Smooth muscle cell of the brain vasculature (primary cell): ENCODE measurements at regions not wholly inside any gene's neighbourhood (a gene's known extent, or its start where the extent isn't known, plus 50 kb on each side); places are given as distances from the start of the nearest gene placed in this dataset.
A peak's percentile ranks its signal among the peaks of the same experiment; 100 is the strongest.
"Not testable (repeated sequence)": the region's sequence is repeated elsewhere in the genome, so short reads cannot be mapped to it uniquely, and the experiment has no call there.

ENCODE experiments used
- DNase-seq: peaks from one replicate; pipeline ENCODE4 v3.0.0-alpha.2; 2012; ENCODE audit warnings: low read depth, low spot score

DNA sequence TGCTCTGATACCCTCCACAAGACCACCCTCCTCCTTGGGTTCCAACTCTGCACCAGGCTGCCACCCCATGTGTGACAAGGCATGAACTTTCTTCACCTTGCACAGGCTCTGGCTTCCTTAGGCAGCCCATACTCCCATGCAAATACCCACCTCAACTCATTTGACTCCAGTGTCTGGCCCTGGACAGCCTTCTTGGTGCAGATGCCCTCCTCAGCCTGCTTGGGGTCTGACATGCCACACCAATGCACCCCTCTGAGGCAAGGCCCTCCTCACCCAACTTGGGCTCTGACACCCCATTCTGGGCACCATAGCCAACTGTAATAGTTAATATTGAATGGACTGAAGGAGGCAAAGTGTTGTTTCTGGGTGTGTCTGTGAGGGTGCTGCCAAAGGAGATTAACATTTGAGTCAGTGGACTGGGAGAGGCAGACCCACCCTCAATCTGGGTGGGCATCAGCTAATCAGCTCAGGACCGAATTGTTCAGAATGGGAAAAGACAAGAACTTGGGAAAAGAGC lies 115.0 kb upstream of the EPB41L4A start:
- no peak for DNase-seq

DNA sequence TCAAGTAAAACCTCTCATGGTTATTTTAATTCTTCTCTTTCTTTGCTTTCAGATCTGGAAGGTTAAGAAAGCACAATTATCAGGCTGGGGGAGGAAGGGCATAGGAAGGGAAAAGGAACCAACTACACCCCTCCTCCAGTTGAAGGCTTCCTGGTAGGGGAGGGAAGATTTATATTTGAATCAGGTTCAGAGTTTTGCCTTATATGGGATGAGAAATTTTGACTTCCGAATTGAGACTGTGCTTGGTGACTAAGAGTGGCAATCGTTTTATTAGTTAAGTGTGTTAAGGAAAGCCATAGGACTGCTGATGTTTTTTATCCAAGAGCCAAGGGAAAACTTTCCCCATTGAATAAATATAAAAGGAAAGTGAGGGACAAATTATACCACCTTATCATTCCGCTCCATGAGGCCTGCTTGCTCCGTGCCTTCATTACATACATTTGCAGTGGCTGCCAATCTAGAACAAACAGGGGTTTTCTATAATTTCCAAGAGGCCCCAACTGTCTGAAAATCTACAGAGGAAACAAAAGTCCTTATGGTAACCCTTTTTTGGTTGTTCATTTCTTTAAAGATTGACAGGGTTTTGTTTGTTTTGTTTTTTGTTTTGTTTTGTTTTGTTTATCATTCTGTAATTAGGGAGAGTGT lies 115.7 kb upstream of the EPB41L4A start:
- no peak for DNase-seq

- DNase-seq, result no peak
Observed at GRCh38 chr5:112535356-112535755, 116.3 kb upstream of the EPB41L4A start.

- DNase-seq, result not testable (repeated sequence)
Observed at GRCh38 chr5:112544558-112544957, 125.5 kb upstream of the EPB41L4A start.

- DNase-seq, result no peak
Observed at GRCh38 chr5:112546946-112547592, 128.0 kb upstream of the EPB41L4A start.

DNA sequence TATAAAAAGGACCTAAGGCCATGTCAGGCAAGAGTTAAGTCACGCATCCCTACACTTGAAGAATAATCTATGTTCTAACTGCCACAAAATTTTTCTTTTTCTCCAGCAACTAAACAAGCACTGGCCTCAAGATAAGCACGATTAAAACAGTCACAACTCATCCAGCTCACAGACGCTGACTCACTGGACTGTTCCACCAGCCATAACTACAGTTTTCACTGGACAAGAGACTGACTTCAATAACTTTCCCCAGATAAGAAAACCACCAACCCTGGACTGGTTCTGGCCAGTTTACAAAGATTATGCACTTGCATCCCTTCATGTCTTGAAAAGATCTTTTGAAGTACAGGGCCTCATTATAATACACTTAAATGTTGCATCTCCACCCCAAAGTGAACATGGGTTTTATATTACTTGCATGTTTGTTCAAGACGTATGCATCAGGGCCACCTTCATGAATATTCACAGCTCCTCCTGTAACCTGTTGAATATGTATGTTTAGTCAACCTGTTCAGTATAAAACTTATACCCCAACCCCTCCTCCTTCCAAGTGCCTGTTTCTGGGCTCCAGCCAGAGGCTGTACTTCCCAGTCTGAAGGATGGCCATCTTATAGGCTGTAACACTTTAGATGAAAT lies 129.3 kb upstream of the EPB41L4A start:
- DNase-seq, result no peak

DNA sequence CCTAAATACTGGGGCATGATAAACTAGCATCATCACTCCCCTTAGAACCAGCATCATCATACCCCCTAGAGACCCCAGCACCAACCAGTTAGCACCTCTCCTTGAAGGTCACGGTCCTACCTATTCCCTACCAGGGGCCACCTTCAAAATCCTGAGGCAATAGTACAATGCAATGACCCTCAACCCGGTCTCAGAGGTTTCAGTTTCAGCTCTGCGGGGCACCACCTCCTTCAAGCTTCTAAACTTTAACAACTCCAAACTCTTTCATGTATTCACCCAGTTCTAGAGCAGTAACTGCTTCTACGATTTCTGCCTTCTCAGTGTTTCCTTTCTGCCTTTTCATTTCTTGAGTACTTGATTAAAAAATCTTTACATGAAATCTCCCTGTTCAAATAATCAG lies 130.1 kb upstream of the EPB41L4A start:
- no peak for DNase-seq

DNA sequence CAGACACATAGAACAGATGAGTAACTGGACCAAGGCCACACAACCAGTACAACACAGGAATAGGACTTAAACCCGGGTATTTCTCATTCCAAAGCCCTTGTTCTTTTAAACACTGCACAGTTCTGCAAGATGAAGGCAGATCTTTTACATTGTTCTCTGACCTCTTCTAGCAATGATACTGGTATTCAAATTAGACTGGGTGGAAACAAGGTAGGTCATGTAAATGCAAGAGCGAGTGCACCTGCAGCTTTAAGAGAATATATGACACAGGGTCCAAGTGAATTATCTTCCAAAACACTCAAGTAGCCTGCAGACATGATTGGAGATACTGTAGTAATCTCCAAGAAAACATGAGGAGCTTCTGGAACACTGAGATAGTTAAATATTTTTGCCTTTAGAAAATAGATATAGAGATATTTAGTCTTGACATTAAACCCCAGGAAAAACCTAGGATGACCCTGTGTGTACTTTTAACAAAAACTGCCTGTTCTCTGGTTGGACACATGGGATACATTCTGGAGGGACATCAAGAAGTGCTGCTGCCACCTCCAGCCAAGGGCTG lies 130.6 kb upstream of the EPB41L4A start:
- no peak for DNase-seq

DNA sequence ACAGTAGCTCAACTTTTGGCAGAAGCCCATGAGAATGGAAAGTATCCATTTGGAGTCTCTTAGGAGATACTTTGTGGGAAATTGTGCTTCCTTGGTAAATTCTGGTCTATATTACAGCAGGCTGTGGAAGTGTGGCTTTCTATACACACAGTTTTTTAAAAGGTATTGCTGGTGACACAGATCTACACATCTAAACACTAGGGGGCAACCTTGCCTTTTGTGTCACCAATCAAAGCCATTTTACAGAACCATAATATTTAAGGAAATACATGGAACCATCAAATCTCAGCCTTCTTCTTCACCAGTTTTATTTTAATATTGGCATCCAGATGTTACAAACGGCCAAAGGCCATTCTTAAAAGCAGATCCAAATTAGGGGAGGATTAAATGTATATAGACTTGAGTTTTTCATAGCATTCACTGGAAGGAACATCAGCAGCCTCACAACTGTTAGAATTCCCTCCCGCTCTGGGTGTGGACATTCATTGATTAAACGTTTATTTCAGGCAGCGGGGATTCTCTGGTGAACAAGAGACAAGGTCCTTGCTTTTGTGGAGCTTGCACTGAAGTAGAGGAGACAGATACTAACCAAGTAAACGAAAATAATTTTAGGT lies 132.4 kb upstream of the EPB41L4A start:
- peak; percentile 28 for DNase-seq

DNA sequence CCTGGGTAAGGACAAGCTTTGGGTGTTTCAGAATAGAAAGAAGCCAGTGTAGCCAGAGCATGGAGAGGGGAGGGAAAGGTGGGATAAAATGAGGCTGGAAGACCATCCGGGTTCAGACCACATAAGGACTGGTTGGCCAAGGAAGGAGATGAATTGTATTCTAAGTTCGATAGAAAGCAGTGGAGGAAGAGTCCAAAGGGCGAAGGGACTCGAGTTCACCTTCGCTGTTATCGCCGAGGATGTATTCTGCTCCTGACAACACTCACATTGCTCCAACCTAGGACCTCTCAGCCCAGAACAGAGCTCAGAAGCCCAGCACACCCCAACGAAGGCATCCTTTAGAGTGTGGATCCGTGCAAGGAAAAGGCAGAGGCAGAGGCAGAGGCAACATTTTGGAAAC lies 133.1 kb upstream of the EPB41L4A start:
- no peak for DNase-seq

DNA sequence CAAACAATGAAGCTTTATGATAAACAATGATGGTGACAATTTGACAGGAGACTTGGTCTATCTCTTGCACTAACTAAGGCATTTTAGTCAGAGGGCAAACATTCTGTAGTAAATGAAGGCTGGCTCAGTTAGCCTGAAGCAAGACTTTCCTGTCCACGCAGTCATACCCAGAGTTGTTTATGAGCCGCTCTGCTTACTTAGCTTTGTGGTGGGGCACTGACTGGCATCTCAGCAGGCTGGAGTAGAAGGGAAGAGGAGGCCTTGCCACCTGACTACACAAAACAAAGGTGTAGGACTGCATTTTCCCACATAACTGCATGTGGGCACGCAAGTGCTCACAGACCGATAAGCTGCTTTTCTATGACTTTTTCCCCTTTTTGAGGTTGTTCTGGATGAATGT lies 133.7 kb upstream of the EPB41L4A start:
- DNase-seq, result no peak

- DNase-seq, result no peak
Observed at GRCh38 chr5:112554101-112554977, 135.3 kb upstream of the EPB41L4A start.

DNA sequence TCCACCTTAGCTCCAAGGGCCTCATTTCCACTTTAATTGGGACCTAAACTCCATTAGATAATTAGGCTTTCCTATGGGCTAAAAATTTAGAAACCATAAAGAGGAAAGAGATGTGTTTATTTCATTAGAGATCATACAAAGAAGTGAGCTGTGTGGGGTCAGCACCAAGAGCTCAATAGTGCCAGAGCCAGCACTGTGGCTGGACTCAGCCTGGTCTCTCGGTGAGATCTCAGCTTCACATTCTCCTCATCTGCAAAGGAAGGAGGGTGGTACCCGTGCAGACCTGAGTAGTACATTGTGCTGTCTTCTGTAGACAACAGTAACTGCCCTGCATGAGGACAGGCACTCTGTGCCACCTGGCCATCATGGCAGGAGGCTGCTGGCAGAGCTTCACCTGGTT lies 136.1 kb upstream of the EPB41L4A start:
- no peak for DNase-seq

DNA sequence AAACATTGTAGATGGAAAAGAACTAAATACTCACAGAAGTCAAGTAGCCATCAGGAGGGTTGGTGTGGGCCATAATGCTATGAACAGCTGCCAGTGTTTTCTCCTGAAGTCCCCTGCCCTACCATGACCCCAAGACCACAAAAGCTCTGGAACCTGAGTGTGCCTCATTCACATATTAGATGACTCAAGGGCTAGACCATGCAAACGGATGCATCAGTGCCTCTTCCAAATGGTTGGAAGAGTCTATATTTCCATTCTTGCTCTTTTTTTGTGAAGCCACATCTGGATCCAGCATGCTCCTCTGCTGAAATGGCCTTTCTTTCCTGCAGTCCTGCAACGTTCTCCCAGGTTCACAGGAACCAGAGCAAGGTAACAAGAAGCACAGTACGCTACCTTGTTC lies 136.6 kb upstream of the EPB41L4A start:
- no peak for DNase-seq

GRCh38 chr5:112559501-112559900 lies 140.4 kb upstream of the EPB41L4A start:
- DNase-seq, result not testable (repeated sequence)

- DNase-seq, result no peak
Observed at GRCh38 chr5:112560371-112560770, 141.3 kb upstream of the EPB41L4A start.

DNA sequence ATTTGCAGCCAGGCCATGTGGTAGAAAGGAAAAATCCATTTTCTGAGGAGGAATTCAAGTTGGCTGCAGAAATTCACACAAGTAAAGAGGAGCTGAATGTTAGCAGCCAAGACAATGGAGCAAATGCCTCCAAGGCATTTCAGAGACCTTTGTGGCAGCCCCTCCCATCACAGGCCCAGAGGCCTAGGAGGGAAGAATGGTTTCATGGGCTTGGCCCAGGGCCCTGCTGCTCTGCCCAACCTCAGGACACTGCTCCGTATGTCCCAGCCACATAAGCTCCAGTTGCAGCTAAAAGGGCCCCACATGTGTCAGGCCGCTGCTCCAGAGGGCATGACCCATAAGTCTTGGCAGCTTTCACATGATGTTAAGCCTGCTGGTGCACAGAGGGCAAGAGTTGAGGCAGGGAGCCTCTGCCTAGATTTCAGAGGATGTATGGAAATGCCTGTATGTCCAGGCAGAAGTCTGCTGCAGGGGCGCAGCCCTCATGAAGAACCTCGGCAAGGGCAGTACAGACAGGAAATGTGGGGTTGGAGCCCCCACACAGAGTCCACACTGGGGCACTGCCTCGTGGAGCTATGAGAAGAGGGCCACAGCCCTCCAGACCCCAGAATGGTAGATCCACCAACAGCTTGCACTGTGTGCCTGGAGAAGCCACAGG lies 144.2 kb upstream of the EPB41L4A start:
- no peak for DNase-seq

DNA sequence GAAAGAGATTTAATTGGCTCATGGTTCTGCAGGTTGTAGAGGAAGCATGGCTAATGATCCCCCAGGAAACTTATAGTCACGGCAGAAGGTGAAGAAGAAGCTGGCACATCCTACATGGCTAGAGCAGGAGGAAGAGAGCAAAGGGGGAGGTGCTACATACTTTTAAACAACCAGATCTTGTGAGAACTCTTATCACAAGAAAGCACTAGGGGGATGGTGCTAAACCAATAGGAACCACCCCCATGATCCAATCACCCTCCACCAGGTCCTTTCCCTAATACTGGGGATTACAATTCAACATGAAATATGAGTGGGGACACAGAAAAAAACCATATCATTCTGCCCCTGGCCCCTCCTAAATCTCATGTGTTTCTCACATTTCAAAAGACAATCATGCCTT lies 147.2 kb upstream of the EPB41L4A start:
- no peak for DNase-seq

GRCh38 chr5:112569596-112569995 lies 150.5 kb upstream of the EPB41L4A start:
- no peak for DNase-seq

DNA sequence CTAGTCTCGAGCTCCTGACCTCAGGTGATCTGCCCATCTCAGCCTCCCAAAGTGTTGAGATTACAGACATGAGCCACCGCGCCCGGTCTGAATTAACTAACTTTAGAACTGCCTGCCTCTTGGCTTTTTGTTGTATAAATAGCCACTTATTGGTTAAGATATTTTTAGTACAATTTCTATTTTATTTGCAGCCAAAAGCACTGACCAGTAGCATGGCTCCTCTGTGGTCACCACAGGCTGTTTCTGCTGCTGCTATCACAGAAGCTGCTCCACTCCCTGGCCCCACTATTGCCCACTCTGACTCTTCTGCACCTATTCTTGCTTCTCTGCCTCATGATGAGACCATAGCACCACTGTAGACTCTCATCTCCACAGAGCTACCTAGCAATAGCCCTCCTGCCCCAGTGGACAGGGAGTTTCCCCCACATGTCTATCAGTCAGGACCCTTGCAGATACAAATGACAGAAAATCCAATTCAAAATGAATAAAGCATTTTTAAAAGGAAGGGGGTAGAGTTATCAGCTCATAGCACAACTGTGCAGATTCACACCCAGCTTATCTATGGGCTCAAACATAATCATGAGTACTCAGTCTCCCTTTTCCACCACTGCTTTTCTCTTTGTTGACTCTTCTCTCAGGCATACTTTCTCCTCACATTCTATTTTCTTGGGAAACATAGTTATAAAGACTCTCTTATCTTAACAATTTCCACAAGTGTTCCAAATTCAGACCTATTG lies 151.8 kb upstream of the EPB41L4A start:
- no peak for DNase-seq
